Astrocyte of the cerebellum (primary cell): ENCODE measurements at regions not wholly inside any gene's neighbourhood (a gene's known extent, or its start where the extent isn't known, plus 50 kb on each side); places are given as distances from the start of the nearest gene placed in this dataset.
"Not testable (repeated sequence)": the region's sequence is repeated elsewhere in the genome, so short reads cannot be mapped to it uniquely, and the experiment has no call there.

Experiments used
- DNase-seq: peaks from one replicate; pipeline ENCODE4 v3.0.0-alpha.2; 2011; ENCODE audit warnings: low read depth
- H3K4me3 ChIP-seq: 2 replicates; pipeline ENCODE4 v1.5.1; 2011; ENCODE audit warnings: mild to moderate bottlenecking, low read depth, low read length, moderate library complexity
- CTCF ChIP-seq: IDR thresholded peaks from 2 replicates; pipeline ENCODE4 v1.5.1; 2012; ENCODE audit warnings: low read length, low read depth, moderate library complexity, mild to moderate bottlenecking; ENCODE audit errors: missing control alignments
- in situ Hi-C: cut with HindIII; loops from 2 replicates; pipeline ENCODE4 v1.10.0; 2017; ENCODE audit warnings: low sequenced_read_pairs

GRCh38 chr7:24390376-24391157 is 106.6 kb downstream of the NPY start:
- no peak for TF ChIP-seq CTCF

GRCh38 chr7:24392774-24393173 is 108.8 kb downstream of the NPY start:
- H3K4me3 ChIP-seq: no peak overlapping the region
- in situ Hi-C loops: no loop called here
- DNase-seq: no peak
- TF ChIP-seq CTCF: no peak

More at GRCh38 chr7:24390376-24391157, 106.6 kb downstream of the NPY start:
- in situ Hi-C loops: no loop called here
- H3K4me3 ChIP-seq: no peak overlapping the region
- DNase-seq: no peak

GRCh38 chr7:24395512-24395911 is 111.5 kb downstream of the NPY start:
- in situ Hi-C loops: no loop called here
- no peak for DNase-seq
- H3K4me3 ChIP-seq: no peak overlapping the region
- TF ChIP-seq CTCF: no peak

- in situ Hi-C loops, DNase-seq, H3K4me3 ChIP-seq: not testable (repeated sequence)
Observed at GRCh38 chr7:24396387-24396786, 112.4 kb downstream of the NPY start.

- peak; percentile 22 for DNase-seq
- TF ChIP-seq CTCF: peak; percentile 35
- in situ Hi-C loops: no loop called here
- no peak overlapping the region for H3K4me3 ChIP-seq
Observed at GRCh38 chr7:24401628-24402593, 117.9 kb downstream of the NPY start.

GRCh38 chr7:24402655-24403054 is 118.7 kb downstream of the NPY start:
- in situ Hi-C loops: no loop called here
- no peak for DNase-seq
- no peak for TF ChIP-seq CTCF
- H3K4me3 ChIP-seq: no peak overlapping the region

- no peak for TF ChIP-seq CTCF
- in situ Hi-C loops: no loop called here
- no peak overlapping the region for H3K4me3 ChIP-seq
- no peak for DNase-seq
Observed at GRCh38 chr7:24403557-24403956, 119.6 kb downstream of the NPY start.
